B cell (primary cell): ENCODE measurements at regions not wholly inside any gene's neighbourhood (a gene's known extent, or its start where the extent isn't known, plus 50 kb on each side); places are given as distances from the start of the nearest gene placed in this dataset.

Experiments
- CTCF ChIP-seq: fragments of 200-600 bp; IDR thresholded peaks from one replicate; pipeline ENCODE4 v1.8.0; 2022; ENCODE audit warnings: antibody characterized with exemption, mild to moderate bottlenecking
- EZH2 ChIP-seq: IDR thresholded peaks from 2 replicates; pipeline ENCODE4 v1.6.1; 2012; ENCODE audit warnings: borderline replicate concordance, low read depth, mild to moderate bottlenecking, moderate library complexity, low read length; ENCODE audit not compliant: insufficient read depth, poor library complexity, severe bottlenecking

- TF ChIP-seq CTCF (no peak), EZH2 (no peak)
Observed at GRCh38 chr22:23395530-23396361, 184.3 kb downstream of the IGLL1 start.
